ENCODE measurements at regions not wholly inside any gene's neighbourhood (a gene's known extent, or its start where the extent isn't known, plus 50 kb on each side); places are given as distances from the start of the nearest gene placed in this dataset.

- 55% methylated on average over 5 of the region's 5 CpGs for WGBS (ENCODE audit: low lambda C conversion rate)
- H3K4me3 ChIP-seq (replicated peaks in 1 of 3; ENCODE audit: insufficient read depth in 1 of 3, low read depth in 2 of 3, low read length in 3 of 3), result no peak overlapping the region
- DNase-seq (ENCODE audit: low spot score) (no peak), FAIRE-seq (no peak), ATAC-seq (no peak)
- in situ Hi-C loops (cut with HindIII; ENCODE audit: extremely low pct_ligation_motif_present, low pct_unique_long_range_greater_than_20kb) (no loop called here), intact Hi-C loops (cut with micrococcal nuclease; ENCODE audit: unreplicated experiment) (loop anchor here (2.0 kb wide), 1 partner anchor 69 kb away; no protein-coding TSS in a partner anchor)
- no peak overlapping the region for H3K4me2 ChIP-seq (ENCODE audit: low read depth, low read length)
- TF ChIP-seq NFRKB (IDR thresholded peaks at IDR 0.05), result no peak
- no peak for TF ChIP-seq ZBTB43 (CRISPR knock-in tag; conservative IDR thresholded peaks at IDR 0.05)
- TF ChIP-seq MTA3 (CRISPR knock-in tag; IDR thresholded peaks at IDR 0.05), result no peak
- POLR2A ChIA-PET, result no interaction called here
- no peaks in the 10 kb centered on the region for H3K79me2 ChIP-seq (ENCODE audit: insufficient read depth, low read length)
- CTCF ChIA-PET (ENCODE audit: low intra/inter-chr PET ratio, low total read pairs), result no interaction called here
- H3K27me3 ChIP-seq (ENCODE audit: control insufficient read depth in 1 of 2, insufficient read depth in 2 of 2, low read length in 2 of 2), result no peaks in the 10 kb centered on the region; a peak in 1 of 5 replicates
- H3K9me3 ChIP-seq (ENCODE audit: low read length), result no peaks in the 10 kb centered on the region
- no peaks in the 10 kb centered on the region for H3K4me1 ChIP-seq (ENCODE audit: insufficient read depth, low read length)
- H3K9ac ChIP-seq (ENCODE audit: insufficient read depth, low read depth, low read length), result no peak overlapping the region
- BruUV-seq (replicated peaks), result no TSS peak
- no peak overlapping the region for H2AFZ ChIP-seq (ENCODE audit: low read length)
- no peak overlapping the region for H3K27ac ChIP-seq (ENCODE audit: extremely low read length, insufficient read depth, low read length)
- H4K20me1 ChIP-seq (ENCODE audit: insufficient read depth, low read length), result no peaks in the 10 kb centered on the region
- no peaks in the 10 kb centered on the region for H3K36me3 ChIP-seq (replicated peaks in 1 of 2; ENCODE audit: control insufficient read depth in 1 of 2, insufficient read depth in 2 of 2, low read length in 2 of 2)
Measured at GRCh38 chr11:15801616-15802015, 554.7 kb downstream of the SOX6 start.

GRCh38 chr11:15805726-15806125 is 550.6 kb downstream of the SOX6 start:
- Histone ChIP-seq H2AFZ (ENCODE audit: low read length) (no peak overlapping the region), H4K20me1 (ENCODE audit: insufficient read depth, low read length) (no peaks in the 10 kb centered on the region), H3K36me3 (replicated peaks in 1 of 2; ENCODE audit: control insufficient read depth in 1 of 2, insufficient read depth in 2 of 2, low read length in 2 of 2) (no peaks in the 10 kb centered on the region), H3K4me3 (replicated peaks in 1 of 3; ENCODE audit: insufficient read depth in 1 of 3, low read depth in 2 of 3, low read length in 3 of 3) (no peak overlapping the region), H3K27ac (ENCODE audit: extremely low read length, insufficient read depth, low read length) (no peak overlapping the region), H3K9ac (ENCODE audit: insufficient read depth, low read depth, low read length) (no peak overlapping the region), H3K27me3 (ENCODE audit: control insufficient read depth in 1 of 2, insufficient read depth in 2 of 2, low read length in 2 of 2) (no peaks in the 10 kb centered on the region; a peak in 1 of 5 replicates), H3K4me2 (ENCODE audit: low read depth, low read length) (no peak overlapping the region), H3K4me1 (ENCODE audit: insufficient read depth, low read length) (no peaks in the 10 kb centered on the region), H3K9me3 (ENCODE audit: low read length) (no peaks in the 10 kb centered on the region), H3K79me2 (ENCODE audit: insufficient read depth, low read length) (no peaks in the 10 kb centered on the region)
- ChIA-PET POLR2A (no interaction called here), CTCF (ENCODE audit: low intra/inter-chr PET ratio, low total read pairs) (no interaction called here)
- DNase-seq (ENCODE audit: low spot score) (no peak), ATAC-seq (no peak), FAIRE-seq (no peak)
- intact Hi-C loops (cut with micrococcal nuclease; ENCODE audit: unreplicated experiment) (no loop called here), in situ Hi-C loops (cut with HindIII; ENCODE audit: extremely low pct_ligation_motif_present, low pct_unique_long_range_greater_than_20kb) (no loop called here)
- WGBS (ENCODE audit: low lambda C conversion rate), result 0% methylated on average over 1 of the region's 1 CpG
- TF ChIP-seq KLF6 (CRISPR knock-in tag; IDR thresholded peaks at IDR 0.05) (no peak), ZSCAN29 (CRISPR knock-in tag; conservative IDR thresholded peaks at IDR 0.05) (no peak), SIN3A (IDR thresholded peaks at IDR 0.05; ENCODE audit: borderline replicate concordance, low read depth, low read length) (no peak), ZSCAN22 (CRISPR knock-in tag; IDR thresholded peaks at IDR 0.05) (no peak), ZNF34 (CRISPR knock-in tag; IDR thresholded peaks at IDR 0.05; ENCODE audit: borderline replicate concordance) (no peak), FOXM1 (CRISPR knock-in tag; IDR thresholded peaks at IDR 0.05) (no peak), RFXAP (CRISPR knock-in tag; IDR thresholded peaks at IDR 0.05; ENCODE audit: borderline replicate concordance) (no peak), ZNF263 (CRISPR knock-in tag; IDR thresholded peaks at IDR 0.05) (no peak)
- BruUV-seq (replicated peaks), result no TSS peak
